ENCODE measurements at regions not wholly inside any gene's neighbourhood (a gene's known extent, or its start where the extent isn't known, plus 50 kb on each side); places are given as distances from the start of the nearest gene placed in this dataset.
"Not testable (repeated sequence)": the region's sequence is repeated elsewhere in the genome, so short reads cannot be mapped to it uniquely, and the experiment has no call there.

DNA sequence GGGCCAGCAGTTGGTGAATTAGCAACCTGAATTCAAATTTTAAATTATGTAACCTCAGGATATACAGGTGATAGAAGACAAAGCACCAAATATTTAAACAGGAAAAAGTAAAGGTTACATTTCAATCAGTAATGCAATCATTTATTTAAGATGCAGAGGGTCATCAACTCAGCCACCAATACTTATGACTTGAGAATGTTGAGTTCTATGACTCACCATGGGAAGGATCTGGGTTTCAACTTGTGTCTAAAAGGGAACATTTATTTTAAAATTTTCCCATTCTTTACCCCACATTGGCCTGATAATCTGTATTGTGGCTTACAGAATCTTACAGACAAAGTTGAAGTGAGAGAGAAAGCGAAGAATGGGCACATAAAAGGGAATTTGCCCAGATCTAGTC is 418.0 kb downstream of the NDFIP2 start:
- Mint-ChIP-seq H3K36me3 (ENCODE audit: low read depth) (no peaks in the 10 kb centered on the region), H3K4me3 (no peak overlapping the region), H3K27me3 (no peaks in the 10 kb centered on the region), H3K4me1 (no peaks in the 10 kb centered on the region), H3K27ac (no peak overlapping the region), H3K9me3 (no peaks in the 10 kb centered on the region)
- no peak for ATAC-seq (ENCODE audit: low read depth)
- intact Hi-C loops (cut with micrococcal nuclease), result no loop called here
- TF ChIP-seq, protein P1, sequence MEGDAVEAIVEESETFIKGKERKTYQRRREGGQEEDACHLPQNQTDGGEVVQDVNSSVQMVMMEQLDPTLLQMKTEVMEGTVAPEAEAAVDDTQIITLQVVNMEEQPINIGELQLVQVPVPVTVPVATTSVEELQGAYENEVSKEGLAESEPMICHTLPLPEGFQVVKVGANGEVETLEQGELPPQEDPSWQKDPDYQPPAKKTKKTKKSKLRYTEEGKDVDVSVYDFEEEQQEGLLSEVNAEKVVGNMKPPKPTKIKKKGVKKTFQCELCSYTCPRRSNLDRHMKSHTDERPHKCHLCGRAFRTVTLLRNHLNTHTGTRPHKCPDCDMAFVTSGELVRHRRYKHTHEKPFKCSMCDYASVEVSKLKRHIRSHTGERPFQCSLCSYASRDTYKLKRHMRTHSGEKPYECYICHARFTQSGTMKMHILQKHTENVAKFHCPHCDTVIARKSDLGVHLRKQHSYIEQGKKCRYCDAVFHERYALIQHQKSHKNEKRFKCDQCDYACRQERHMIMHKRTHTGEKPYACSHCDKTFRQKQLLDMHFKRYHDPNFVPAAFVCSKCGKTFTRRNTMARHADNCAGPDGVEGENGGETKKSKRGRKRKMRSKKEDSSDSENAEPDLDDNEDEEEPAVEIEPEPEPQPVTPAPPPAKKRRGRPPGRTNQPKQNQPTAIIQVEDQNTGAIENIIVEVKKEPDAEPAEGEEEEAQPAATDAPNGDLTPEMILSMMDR (IDR thresholded peaks at IDR 0.05), result no peak
- POLR2A ChIA-PET, result no interaction called here
- CTCF ChIA-PET, result no interaction called here
- DNase-seq, result no peak

DNA sequence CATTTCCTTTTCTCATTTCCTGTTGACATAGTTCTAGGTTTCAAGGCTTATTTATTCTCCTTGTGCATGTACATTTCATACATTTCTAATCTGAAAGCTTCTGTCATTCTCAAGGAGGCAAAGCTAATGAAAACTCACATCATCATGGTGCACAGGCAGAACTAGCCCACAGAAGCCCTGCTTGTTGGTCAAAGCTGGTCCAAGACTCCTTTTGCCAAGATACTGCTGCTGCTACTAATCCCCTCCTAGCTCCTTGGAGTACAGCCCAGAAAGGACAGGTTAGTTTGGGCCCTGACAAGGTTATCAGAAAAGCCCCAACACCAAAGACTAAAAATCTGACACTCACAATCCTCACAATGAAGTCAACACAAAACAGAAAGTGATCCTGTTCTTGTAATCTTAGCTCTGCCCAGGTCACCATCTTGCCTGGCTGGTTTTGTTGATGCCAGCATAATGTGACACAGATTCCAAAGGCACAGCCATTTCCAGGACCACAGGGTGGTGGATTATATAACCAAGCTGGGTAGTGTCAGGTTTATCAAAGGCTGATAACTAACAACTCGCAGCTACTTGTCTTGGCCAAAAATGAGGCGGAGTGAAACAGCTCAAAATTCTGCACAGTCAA is 417.4 kb downstream of the NDFIP2 start:
- TF ChIP-seq, protein P1 (IDR thresholded peaks at IDR 0.05), result no peak
- H3K4me1 Mint-ChIP-seq, result no peaks in the 10 kb centered on the region
- H3K36me3 Mint-ChIP-seq (ENCODE audit: low read depth), result no peaks in the 10 kb centered on the region
- ATAC-seq (ENCODE audit: low read depth) (no peak), DNase-seq (no peak)
- H3K27me3 Mint-ChIP-seq, result no peaks in the 10 kb centered on the region
- ChIA-PET CTCF (no interaction called here), POLR2A (no interaction called here)
- H3K4me3 Mint-ChIP-seq, result no peak overlapping the region
- H3K27ac Mint-ChIP-seq, result no peak overlapping the region
- H3K9me3 Mint-ChIP-seq, result no peaks in the 10 kb centered on the region
- intact Hi-C loops (cut with micrococcal nuclease), result no loop called here

DNA sequence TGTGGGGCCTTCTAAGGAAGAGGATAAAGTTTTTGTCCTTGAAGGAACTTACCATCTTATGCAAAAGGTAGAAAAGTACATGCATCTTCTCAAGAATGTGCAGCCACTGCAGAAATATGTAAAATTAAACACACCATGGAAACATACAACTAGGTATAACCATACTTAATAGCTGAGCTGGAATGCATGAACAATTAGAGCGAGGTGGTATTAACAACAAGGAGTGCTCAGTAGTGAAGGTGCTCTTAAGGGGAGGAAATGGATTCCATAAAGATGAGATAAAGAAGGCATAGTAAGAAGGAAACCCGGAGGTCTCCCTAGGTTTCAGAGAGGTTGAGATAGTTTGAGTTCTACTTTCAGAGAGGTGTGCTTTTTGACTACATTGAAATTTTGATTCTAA is 415.9 kb downstream of the NDFIP2 start:
- intact Hi-C loops (cut with micrococcal nuclease), result no loop called here
- POLR2A ChIA-PET, result no interaction called here
- Mint-ChIP-seq H3K4me3 (no peak overlapping the region), H3K27ac (no peak overlapping the region), H3K4me1 (no peaks in the 10 kb centered on the region), H3K9me3 (no peaks in the 10 kb centered on the region), H3K36me3 (ENCODE audit: low read depth) (no peaks in the 10 kb centered on the region), H3K27me3 (no peaks in the 10 kb centered on the region)
- ATAC-seq (ENCODE audit: low read depth), result no peak
- no peak for DNase-seq
- CTCF ChIA-PET, result no interaction called here
- TF ChIP-seq, protein P1 (IDR thresholded peaks at IDR 0.05), result no peak

DNA sequence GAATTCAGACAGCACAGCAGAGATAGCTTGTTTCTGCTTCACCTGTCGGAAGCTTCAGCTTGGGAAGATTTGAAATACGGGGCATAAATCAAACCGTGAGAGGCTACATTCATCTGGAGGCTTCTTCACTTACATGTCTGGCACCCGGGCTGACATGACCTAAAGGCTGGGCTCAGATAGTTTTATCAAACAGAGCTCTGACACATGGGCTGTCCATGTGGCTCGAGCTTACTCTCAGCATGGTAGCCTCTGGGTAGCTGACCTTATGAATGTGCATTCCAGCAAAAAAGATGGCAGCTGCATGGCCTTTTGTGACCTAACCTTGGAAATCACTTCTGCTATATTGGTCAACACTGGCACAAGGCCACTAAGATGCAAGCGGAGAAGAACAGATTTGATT is 414.5 kb downstream of the NDFIP2 start:
- H3K27me3 Mint-ChIP-seq, result no peaks in the 10 kb centered on the region
- ATAC-seq (ENCODE audit: low read depth) (no peak), DNase-seq (no peak)
- POLR2A ChIA-PET, result no interaction called here
- H3K9me3 Mint-ChIP-seq, result peaks cover 6% of the 10 kb centered on the region
- H3K4me1 Mint-ChIP-seq, result no peaks in the 10 kb centered on the region
- no peak overlapping the region for H3K4me3 Mint-ChIP-seq
- no peak overlapping the region for H3K27ac Mint-ChIP-seq
- H3K36me3 Mint-ChIP-seq (ENCODE audit: low read depth), result no peaks in the 10 kb centered on the region
- TF ChIP-seq, protein P1 (IDR thresholded peaks at IDR 0.05), result no peak
- CTCF ChIA-PET, result no interaction called here
- intact Hi-C loops (cut with micrococcal nuclease), result no loop called here

DNA sequence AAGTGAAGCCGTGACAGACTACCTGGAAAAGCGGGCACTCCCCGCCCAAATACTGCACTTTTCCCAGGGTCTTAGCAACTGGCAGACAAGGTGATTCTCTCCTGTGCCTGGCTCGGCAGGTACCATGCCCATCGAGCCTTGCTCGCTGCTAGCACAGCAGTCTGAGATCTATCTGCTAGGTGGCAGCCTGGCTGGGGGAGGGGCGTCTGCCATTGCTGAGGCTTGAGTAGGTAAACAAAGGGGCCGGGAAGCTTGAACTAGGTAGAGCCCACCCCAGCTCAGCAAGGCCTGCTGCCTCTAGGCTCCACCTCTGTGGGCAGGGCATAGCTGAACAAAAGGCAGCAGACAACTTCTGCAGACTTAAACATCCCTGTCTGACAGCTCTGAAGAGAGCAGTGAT is 406.3 kb downstream of the NDFIP2 start:
- intact Hi-C loops (cut with micrococcal nuclease); H3K27ac Mint-ChIP-seq; POLR2A ChIA-PET; H3K4me1 Mint-ChIP-seq; H3K9me3 Mint-ChIP-seq; ATAC-seq (ENCODE audit: low read depth); H3K27me3 Mint-ChIP-seq; DNase-seq; H3K36me3 Mint-ChIP-seq (ENCODE audit: low read depth); CTCF ChIA-PET; H3K4me3 Mint-ChIP-seq: not testable (repeated sequence)

DNA sequence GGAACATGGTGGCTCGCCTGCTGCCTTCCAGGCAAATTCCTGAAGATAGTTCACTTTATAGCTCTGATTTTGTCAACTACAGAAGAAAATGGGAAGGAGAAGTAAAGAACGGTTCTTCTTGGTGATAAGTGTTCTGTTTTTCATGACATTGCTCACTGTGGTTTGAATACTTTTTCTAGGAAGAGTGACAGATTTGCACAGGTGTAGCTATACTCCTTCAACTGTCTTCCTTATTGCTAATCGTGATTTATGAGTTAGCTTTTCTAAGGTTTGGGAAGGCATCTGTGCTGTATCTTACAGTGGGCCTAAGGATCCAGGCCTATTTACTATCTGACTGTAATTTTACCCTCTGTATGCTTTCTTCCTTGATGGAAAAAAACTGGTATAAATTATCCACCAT is 405.6 kb downstream of the NDFIP2 start:
- ATAC-seq (ENCODE audit: low read depth), result no peak
- no peak for DNase-seq
- intact Hi-C loops (cut with micrococcal nuclease), result no loop called here
- H3K27me3 Mint-ChIP-seq, result no peaks in the 10 kb centered on the region
- H3K27ac Mint-ChIP-seq, result no peak overlapping the region
- TF ChIP-seq, protein P1 (IDR thresholded peaks at IDR 0.05), result no peak
- no peaks in the 10 kb centered on the region for H3K4me1 Mint-ChIP-seq
- H3K9me3 Mint-ChIP-seq, result peaks cover 5% of the 10 kb centered on the region
- H3K36me3 Mint-ChIP-seq (ENCODE audit: low read depth), result no peaks in the 10 kb centered on the region
- ChIA-PET POLR2A (no interaction called here), CTCF (no interaction called here)
- no peak overlapping the region for H3K4me3 Mint-ChIP-seq
